Stimulated activated CD4-positive, alpha-beta T cell treated with anti-CD3 and anti-CD28 coated beads, Interleukin-15, amount 100 ng/mL, for 48 hours (primary cell): ENCODE measurements at regions not wholly inside any gene's neighbourhood (a gene's known extent, or its start where the extent isn't known, plus 50 kb on each side); places are given as distances from the start of the nearest gene placed in this dataset.

Source experiments
- DNase-seq, 2 donors: peaks; one replicate each; pipeline ENCODE4 v3.0.0-alpha.2; 2020; ENCODE audit warnings: low read depth in 2 of 2

GRCh38 chr2:177059293-177059692 lies 153.3 kb upstream of the HNRNPA3 start:
- DNase-seq = no peak

DNA sequence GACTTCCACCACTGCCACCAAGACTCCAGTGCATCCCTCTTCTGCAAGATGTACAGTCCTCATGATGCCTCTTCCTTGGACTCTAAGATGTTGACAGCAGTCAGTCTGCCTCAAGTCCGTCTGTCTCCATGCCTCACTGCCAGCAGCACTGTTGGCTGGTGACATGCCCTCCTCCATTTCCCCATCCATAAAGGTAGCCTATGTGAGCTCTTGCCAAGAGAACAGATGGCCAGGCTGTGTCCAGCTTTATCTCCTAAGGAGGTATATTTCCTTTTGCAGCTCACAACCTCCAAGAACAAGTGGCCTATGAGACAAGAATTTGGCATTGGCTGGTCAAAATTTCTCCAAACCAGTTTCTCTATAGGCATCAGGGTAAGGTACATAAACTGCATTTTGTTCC lies 149.3 kb upstream of the HNRNPA3 start:
- DNase-seq = no peak

DNA sequence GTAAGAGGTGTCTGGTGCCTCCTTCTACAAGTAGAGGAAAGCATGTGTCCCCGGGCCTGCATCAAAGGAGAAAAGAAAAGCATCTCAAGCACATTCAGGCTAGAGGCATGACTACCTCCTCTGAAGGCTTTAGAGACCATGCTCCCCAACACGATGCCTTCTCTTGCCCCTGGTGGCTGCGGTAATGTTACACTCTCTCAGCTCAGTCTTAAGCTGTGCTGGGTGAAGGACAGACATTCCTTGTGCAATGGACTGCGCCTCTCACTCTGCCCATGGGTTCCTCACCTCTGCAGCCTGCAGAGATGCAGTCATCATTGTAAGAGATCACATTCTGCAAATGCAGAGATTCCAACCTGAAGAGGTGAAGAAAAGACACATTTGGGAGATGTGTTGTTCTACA lies 148.2 kb upstream of the HNRNPA3 start:
- no peak for DNase-seq

DNA sequence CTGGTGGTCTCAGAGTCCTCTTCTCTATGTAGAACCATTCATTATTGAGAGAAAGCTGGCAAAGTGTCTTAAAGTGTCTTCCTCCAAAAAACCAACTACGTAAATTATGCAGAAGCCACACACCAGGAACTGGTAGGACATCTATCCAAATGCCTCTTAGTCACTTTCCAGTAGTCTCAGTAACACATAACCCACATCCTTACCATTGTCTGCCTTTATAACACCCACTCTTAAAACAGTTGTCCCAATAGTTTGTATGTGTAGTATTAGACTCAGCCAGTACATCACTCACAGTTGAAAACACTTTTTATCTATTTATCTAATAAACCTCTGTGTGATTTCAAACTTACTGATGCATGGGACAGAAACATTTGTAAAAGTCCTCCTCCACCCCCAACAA lies 143.6 kb upstream of the HNRNPA3 start:
- DNase-seq = no peak

GRCh38 chr2:177072090-177072489 lies 140.5 kb upstream of the HNRNPA3 start:
- no peak for DNase-seq

GRCh38 chr2:177073611-177074010 lies 139.0 kb upstream of the HNRNPA3 start:
- DNase-seq = no peak

DNA sequence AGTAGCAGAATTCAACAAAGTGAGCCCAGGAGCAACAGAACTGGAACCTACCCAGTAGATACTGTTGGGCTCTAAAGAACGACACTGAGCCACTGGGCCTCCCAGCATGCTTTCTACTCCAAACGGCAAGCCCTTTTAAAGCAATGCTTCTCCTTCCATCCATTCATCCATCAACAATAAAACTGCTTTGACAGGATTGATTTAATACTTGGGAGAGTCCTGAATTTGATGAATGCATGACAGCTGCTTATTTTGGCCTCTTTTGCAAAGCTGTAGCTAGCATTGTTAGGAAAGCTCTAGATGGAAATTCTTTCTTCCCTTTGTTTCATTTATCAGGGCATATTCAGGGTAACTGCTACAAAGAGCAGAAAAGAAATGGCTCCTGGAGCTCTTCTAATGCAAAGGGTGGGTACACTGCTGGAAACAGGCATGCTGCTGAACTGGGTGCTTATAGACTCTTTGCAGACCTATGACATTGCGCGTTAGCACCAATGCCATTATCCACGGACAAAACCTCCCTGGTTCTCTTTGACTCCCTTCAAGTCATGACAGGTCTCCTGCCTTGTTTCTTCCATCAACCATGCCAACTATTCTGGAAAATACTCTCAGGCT lies 138.4 kb upstream of the HNRNPA3 start:
- DNase-seq = no peak

DNA sequence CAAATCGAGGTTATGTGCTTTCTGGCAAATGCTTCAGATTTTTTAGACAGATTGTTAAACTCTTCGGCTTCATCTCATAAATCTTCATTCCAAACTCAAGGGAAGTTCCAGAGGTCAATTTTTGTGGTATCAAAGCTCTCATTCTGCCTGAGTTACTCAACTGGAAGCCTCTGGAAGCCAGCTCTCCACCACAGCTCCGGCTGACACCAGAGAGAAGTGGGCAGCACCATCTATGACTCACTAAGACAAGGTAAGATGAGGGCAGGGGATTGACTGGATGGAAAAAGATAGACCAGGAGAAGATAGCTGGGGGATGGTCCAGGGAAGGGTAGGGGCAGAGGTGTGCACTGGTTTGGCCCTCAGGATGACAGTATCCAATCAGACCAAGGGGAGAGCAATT lies 137.3 kb upstream of the HNRNPA3 start:
- DNase-seq = no peak

GRCh38 chr2:177076636-177077179 lies 135.9 kb upstream of the HNRNPA3 start:
- no peak for DNase-seq

DNA sequence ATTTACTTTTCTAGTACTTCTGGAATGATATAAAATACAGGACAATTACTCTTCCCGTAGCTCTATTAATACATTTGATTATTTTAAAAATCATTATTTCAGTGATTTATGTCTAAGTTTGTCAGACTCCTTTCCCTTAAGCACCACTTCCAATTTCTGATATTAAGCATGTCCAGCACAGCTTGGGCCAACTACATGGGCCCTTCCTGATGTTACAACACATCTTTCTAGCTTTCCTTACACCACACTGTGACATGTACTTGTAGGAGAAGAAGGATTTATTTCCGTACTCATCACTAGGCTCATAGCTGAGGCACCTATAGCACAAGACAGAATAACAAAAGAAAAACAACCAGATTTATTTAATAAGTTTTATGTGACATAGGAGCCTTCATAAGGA lies 134.8 kb upstream of the HNRNPA3 start:
- DNase-seq = no peak

GRCh38 chr2:177078416-177078815 lies 134.2 kb upstream of the HNRNPA3 start:
- DNase-seq = no peak

- no peak for DNase-seq
Observed at GRCh38 chr2:177078855-177079254, 133.7 kb upstream of the HNRNPA3 start.

DNA sequence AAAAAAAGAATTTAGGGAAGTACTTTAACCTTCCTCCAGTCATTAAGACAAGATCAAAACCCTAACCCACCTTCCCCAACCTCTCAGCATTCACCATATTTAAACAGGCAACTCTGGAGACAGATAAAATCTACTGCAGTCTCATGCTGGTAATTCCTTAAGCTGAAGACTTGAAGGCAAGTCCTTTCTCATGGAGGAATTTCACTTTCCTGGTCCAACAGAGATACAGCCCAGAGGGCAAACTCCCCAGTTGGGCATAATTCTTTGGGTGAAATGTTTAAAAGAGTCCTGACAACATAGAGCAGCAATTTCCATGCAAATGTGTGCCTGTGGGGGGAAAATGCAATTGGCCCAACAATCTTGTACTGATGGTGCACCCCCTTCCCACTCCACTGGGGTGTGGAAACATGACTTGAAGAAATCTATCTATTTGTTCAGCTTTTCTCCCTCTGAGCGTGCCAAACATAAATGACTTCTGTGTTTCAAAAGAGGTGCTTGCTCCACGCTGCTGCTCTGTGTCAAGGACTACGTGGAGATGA lies 131.8 kb upstream of the HNRNPA3 start:
- no peak for DNase-seq

GRCh38 chr2:177084607-177085006 lies 128.0 kb upstream of the HNRNPA3 start:
- no peak for DNase-seq

DNA sequence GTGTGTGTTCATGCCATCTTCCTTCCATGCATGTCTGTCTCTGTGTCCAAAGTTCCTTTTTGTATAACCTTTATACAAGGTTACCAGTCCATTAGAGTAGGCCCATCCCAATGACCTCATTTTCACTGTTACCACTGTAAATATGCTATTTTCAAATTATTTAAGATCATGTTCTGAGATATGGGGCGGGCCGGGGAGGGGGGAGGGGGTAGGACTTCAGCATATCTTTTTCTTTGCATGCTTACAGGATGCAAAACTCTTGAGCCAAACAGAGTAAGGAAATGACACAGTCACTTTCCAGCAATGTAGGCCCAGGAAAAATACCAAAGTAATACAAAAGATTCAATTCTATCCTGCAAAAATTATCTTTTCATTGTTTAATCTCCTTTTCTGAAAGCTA lies 124.1 kb upstream of the HNRNPA3 start:
- no peak for DNase-seq

- DNase-seq = no peak
Observed at GRCh38 chr2:177090967-177091366, 121.6 kb upstream of the HNRNPA3 start.

- DNase-seq = no peak
Observed at GRCh38 chr2:177093371-177093770, 119.2 kb upstream of the HNRNPA3 start.

- DNase-seq = no peak
Observed at GRCh38 chr2:177098001-177098613, 114.5 kb upstream of the HNRNPA3 start.

- DNase-seq = no peak
Observed at GRCh38 chr2:177101930-177102329, 110.7 kb upstream of the HNRNPA3 start.

DNA sequence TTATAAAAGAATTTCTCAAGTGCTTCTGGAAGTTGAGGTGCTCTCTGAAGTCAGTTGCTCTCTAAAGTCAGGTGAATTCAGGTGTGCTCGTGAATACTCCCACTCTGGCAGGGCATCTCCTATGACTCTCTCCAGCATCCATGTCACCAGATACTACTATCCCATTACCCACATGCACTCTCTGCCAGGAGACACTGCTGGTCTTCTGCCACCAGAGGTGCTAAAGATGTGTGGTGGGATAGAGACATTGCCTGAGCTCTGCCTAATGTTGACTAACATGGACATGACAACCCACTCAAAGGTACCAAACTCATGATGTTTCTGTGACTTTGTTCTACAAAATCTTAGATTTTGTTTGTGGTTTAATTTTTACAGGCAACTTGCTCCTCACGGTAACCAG lies 106.4 kb upstream of the HNRNPA3 start:
- DNase-seq = no peak

- DNase-seq = no peak
Observed at GRCh38 chr2:177108890-177109289, 103.7 kb upstream of the HNRNPA3 start.

DNA sequence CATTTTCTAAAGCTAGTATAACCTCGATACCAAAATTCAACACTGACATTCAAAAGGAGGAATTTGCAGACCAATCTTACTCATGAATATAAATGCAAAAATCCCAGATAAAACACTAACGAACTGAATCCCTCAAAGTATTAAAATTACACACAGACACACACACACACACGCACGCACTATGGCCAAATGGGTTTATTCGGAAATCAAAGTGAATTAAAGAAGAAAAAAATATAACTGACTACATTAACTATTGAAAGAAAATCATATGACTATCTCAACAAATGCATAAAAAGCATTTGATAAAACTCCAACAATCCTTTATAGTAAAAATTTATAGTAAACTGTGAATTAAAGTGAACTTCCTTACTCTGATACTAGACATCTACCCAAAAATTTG lies 97.9 kb upstream of the HNRNPA3 start:
- no peak for DNase-seq

DNA sequence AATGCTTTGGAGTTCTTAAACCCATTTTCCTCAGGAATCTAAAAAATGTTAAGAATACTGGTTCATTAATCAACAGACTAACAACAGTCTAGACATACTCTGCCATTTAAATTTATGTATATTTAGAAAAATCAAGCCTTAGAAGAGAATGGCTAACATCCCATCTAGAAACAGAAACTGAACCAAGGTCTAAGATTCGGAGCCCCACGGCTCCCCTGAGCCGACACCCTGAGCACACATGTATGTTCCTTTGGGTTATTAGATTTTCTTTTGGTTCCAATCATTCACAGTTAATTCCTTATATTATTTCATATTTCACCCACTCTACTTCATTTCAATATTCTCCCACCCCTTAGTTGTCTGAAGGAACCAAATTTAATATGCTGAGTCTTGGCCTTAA lies 94.8 kb upstream of the HNRNPA3 start:
- no peak for DNase-seq
